ENCODE measurements at regions not wholly inside any gene's neighbourhood (a gene's known extent, or its start where the extent isn't known, plus 50 kb on each side); places are given as distances from the start of the nearest gene placed in this dataset.

GRCh38 chr7:32289651-32290414, 200.3 kb downstream of the LSM5 start:
- TF ChIP-seq, protein P1, sequence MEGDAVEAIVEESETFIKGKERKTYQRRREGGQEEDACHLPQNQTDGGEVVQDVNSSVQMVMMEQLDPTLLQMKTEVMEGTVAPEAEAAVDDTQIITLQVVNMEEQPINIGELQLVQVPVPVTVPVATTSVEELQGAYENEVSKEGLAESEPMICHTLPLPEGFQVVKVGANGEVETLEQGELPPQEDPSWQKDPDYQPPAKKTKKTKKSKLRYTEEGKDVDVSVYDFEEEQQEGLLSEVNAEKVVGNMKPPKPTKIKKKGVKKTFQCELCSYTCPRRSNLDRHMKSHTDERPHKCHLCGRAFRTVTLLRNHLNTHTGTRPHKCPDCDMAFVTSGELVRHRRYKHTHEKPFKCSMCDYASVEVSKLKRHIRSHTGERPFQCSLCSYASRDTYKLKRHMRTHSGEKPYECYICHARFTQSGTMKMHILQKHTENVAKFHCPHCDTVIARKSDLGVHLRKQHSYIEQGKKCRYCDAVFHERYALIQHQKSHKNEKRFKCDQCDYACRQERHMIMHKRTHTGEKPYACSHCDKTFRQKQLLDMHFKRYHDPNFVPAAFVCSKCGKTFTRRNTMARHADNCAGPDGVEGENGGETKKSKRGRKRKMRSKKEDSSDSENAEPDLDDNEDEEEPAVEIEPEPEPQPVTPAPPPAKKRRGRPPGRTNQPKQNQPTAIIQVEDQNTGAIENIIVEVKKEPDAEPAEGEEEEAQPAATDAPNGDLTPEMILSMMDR (IDR thresholded peaks at IDR 0.05; ENCODE audit: unreplicated experiment): no peak
- H3K9me3 Mint-ChIP-seq (ENCODE audit: low read depth, unreplicated experiment): no peaks in the 10 kb centered on the region
- CTCF ChIA-PET: interaction anchor here (1.7 kb wide), 1 partner anchor 58 kb away, joined by 3 read pairs; no protein-coding TSS in a partner anchor
- H3K27me3 Mint-ChIP-seq (ENCODE audit: unreplicated experiment): peaks cover 88% of the 10 kb centered on the region
- DNase-seq: no peak
- H3K36me3 Mint-ChIP-seq (ENCODE audit: insufficient read depth, unreplicated experiment): no peaks in the 10 kb centered on the region
- intact Hi-C loops (cut with micrococcal nuclease; ENCODE audit: unreplicated experiment): no loop called here
- no TSS peak for BruUV-seq (replicated peaks)
- H3K4me1 Mint-ChIP-seq (ENCODE audit: low read depth, unreplicated experiment): no peaks in the 10 kb centered on the region
- no peak overlapping the region for H3K4me3 Mint-ChIP-seq (ENCODE audit: low read depth, unreplicated experiment)
- H3K27ac Mint-ChIP-seq (ENCODE audit: unreplicated experiment): no peak overlapping the region

DNA sequence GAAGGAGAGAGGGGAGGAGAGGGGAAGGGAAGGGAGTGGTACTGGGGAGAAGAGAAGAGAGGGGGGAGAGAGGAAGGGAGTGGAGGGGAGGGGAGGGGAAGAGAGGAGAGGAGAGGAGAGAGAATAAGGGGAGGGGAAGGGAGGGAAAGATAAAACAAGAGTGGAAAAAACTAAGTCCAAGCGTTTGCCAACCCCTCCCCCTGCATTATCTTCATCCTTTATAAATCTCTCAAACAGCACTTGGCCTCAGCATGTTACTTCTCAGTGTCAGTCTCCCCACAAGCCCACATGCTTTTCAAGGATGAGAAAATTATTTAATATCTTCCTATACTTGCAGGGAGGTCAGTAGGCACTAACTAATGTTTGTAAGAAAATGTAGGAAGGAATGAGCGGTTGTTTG, 204.5 kb downstream of the LSM5 start:
- TF ChIP-seq, protein P1 (IDR thresholded peaks at IDR 0.05; ENCODE audit: unreplicated experiment): no peak
- Mint-ChIP-seq H3K27me3 (ENCODE audit: unreplicated experiment) (peaks cover 67% of the 10 kb centered on the region), H3K9me3 (ENCODE audit: low read depth, unreplicated experiment) (no peaks in the 10 kb centered on the region), H3K36me3 (ENCODE audit: insufficient read depth, unreplicated experiment) (no peaks in the 10 kb centered on the region), H3K4me1 (ENCODE audit: low read depth, unreplicated experiment) (no peaks in the 10 kb centered on the region), H3K4me3 (ENCODE audit: low read depth, unreplicated experiment) (no peak overlapping the region), H3K27ac (ENCODE audit: unreplicated experiment) (no peak overlapping the region)
- no TSS peak for BruUV-seq (replicated peaks)
- intact Hi-C loops (cut with micrococcal nuclease; ENCODE audit: unreplicated experiment): no loop called here
- CTCF ChIA-PET: no interaction called here
- no peak for DNase-seq

- no peak for DNase-seq
- Mint-ChIP-seq H3K4me1 (ENCODE audit: low read depth, unreplicated experiment) (no peaks in the 10 kb centered on the region), H3K27ac (ENCODE audit: unreplicated experiment) (no peak overlapping the region), H3K9me3 (ENCODE audit: low read depth, unreplicated experiment) (no peaks in the 10 kb centered on the region), H3K36me3 (ENCODE audit: insufficient read depth, unreplicated experiment) (no peaks in the 10 kb centered on the region), H3K27me3 (ENCODE audit: unreplicated experiment) (peaks cover 63% of the 10 kb centered on the region), H3K4me3 (ENCODE audit: low read depth, unreplicated experiment) (no peak overlapping the region)
- no TSS peak for BruUV-seq (replicated peaks)
- CTCF ChIA-PET: no interaction called here
- TF ChIP-seq, protein P1 (IDR thresholded peaks at IDR 0.05; ENCODE audit: unreplicated experiment): no peak
- intact Hi-C loops (cut with micrococcal nuclease; ENCODE audit: unreplicated experiment): no loop called here
Measured at GRCh38 chr7:32283546-32283945, 206.6 kb downstream of the LSM5 start.

DNA sequence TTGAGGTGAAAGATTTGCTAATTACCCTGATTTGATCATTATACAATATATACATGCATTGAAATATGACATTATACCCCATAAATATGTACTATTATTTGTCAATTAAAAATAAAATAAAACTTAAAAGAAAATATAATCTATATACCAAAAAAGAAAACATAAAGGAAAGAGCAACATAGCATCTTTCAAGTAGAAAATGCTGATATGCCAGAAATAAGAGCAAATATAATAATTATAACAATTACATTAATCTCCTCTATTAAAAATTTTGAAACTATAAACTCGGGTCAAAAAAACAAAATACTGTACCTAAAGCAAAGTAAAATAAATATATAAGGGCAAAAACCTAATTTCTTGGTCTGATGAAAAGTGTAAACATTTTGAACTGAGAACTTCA, 209.3 kb upstream of the PDE1C start:
- TF ChIP-seq, protein P1 (IDR thresholded peaks at IDR 0.05; ENCODE audit: unreplicated experiment): no peak
- H3K4me3 Mint-ChIP-seq (ENCODE audit: low read depth, unreplicated experiment): no peak overlapping the region
- H3K27ac Mint-ChIP-seq (ENCODE audit: unreplicated experiment): no peak overlapping the region
- no peak for DNase-seq
- H3K4me1 Mint-ChIP-seq (ENCODE audit: low read depth, unreplicated experiment): no peaks in the 10 kb centered on the region
- no peaks in the 10 kb centered on the region for H3K9me3 Mint-ChIP-seq (ENCODE audit: low read depth, unreplicated experiment)
- CTCF ChIA-PET: interaction anchor here (0.6 kb wide), 1 partner anchor 16 kb away, joined by 3 read pairs; no protein-coding TSS in a partner anchor
- BruUV-seq (replicated peaks): no TSS peak
- peaks cover 70% of the 10 kb centered on the region for H3K27me3 Mint-ChIP-seq (ENCODE audit: unreplicated experiment)
- intact Hi-C loops (cut with micrococcal nuclease; ENCODE audit: unreplicated experiment): no loop called here
- no peaks in the 10 kb centered on the region for H3K36me3 Mint-ChIP-seq (ENCODE audit: insufficient read depth, unreplicated experiment)
